KBM-7 (cell line): ENCODE measurements at regions not wholly inside any gene's neighbourhood (a gene's known extent, or its start where the extent isn't known, plus 50 kb on each side); places are given as distances from the start of the nearest gene placed in this dataset.
"Not testable (repeated sequence)": the region's sequence is repeated elsewhere in the genome, so short reads cannot be mapped to it uniquely, and the experiment has no call there.

Source experiments
- DNase-seq: peaks from one replicate; pipeline ENCODE4 v3.0.0-alpha.2; 2015
- in situ Hi-C: fragments of 300-500 bp; cut with MboI; formaldehyde crosslinking; loops from 2 replicates; pipeline ENCODE4 v1.14.3; 2020; ENCODE audit warnings: low sequenced_read_pairs, low pct_unique_long_range_greater_than_20kb, mixed read lengths

DNA sequence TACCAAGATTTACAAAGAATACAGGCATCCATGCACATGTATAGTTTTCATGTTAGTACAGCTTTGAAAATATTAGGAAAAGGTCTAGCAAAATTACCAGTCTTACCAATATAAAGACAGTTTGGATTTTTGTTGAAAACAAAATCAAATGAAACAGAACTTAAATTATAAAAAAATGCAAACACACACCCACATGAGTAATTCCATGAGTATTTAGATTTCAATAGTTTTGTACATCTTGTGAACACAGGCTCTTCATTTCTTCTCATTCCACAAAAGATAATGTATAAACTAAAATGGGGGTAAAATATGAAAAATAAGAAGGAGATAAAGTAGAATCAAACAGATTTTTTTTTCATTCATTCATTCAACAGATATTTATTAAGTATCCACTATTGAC is 682.2 kb upstream of the ANKRD30A start:
- no peak for DNase-seq
- in situ Hi-C loops: no loop called here

DNA sequence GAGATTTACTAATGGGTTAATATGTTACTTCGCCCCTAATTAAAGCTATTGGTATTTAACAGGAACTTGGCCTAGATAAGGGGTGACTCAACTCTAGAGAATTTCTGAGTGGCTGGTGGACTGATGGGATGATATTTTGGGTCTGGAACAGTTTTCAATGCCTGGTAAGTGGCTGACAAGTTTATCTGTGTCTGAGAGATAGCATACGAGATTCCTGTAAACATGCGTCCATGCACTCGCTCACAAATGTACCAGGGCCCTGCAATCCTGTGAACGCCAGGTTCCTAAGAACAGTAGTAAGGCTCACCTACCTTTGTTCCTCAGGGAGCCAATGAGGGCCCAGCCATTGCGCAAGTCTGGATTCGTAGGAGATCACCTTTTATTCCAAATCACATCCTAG is 683.8 kb upstream of the ANKRD30A start:
- no peak for DNase-seq
- in situ Hi-C loops: no loop called here

DNA sequence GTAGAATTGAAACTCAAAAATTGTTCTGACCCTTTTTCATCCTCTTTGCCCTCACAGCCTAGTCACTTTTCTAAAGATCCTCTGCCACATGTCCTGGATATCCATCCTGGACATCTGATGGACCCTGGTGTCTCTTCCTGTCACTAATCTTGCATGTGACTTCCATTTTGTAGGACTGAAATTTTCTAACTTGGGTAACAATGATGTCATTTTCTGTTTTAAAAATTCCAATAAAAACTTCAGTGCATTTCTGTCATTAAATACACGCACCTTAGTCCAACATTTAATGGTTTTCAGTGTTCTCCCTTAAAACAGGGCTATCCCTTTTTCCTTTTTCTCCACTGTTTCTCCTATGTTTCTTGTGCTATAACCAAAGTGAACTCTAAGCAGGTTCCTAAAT is 684.9 kb upstream of the ANKRD30A start:
- DNase-seq: no peak
- in situ Hi-C loops: no loop called here

DNA sequence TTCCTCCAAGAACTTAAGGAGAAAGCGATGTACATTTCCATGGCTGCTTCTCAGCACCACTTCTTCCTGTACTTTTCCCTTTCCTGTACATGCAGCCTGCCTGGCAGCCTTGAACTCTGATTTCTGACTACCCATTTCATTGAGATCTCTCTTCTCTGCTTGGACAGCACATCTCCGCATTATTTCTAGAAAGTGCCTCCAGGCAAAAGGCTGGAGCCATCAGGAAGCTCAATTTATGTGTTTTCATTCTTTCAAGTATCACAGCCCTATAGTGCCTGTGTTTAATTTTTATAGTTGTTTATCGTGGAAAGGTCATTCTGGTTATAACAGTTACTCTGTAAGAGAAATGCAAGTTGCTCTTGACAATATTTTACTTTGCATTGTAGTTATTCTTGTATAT is 688.0 kb upstream of the ANKRD30A start:
- DNase-seq: no peak
- in situ Hi-C loops: no loop called here

DNA sequence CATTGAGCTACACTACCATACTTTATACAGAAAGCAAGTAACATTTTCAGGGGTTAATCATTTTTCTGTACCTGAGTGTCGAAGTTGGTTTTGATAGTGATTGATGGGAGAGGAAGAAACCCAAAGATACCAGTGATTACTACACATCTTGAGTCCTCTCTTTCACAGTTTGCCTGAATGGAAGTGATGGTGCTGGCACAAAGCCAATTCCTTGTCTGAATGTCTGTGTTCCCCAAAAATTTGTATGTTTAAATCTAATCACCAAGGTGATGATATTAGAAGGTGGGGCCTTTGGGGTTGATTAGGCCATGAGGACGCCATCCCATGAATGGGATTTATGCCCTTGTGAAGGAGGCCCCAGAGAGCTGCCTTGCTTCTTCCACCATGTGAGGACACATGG is 696.9 kb upstream of the ANKRD30A start:
- in situ Hi-C loops: no loop called here
- no peak for DNase-seq

DNA sequence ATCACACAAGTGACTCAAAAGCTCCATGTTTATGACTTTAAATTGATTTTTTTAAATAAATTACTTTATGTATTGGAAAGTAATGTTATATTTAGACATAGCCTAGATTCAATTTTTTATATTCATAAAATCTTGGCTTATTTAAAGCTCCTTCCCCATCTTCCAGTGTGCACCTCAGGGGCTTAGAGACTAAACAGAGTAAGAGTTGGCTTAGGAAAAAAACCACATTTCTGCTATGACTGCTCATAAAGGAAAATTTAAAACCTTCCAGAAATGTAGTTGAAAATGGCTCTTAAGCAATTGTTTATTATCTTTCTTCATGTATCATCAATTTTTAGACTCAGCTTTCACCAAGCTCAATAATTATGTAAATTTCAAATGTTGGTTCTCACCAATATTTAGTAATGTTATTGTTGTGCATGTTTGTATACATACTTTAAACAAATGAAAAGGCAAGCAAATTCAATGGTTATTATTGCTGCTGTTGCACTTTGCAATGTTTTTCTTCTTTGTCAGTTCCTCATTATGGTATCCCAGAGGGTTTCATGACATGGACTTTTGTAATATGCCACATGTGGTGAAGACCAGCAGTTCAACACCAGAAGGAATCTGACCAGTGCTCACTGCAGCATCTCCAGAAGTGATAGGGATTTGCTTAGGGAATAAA is 700.1 kb upstream of the ANKRD30A start:
- in situ Hi-C loops: no loop called here

DNA sequence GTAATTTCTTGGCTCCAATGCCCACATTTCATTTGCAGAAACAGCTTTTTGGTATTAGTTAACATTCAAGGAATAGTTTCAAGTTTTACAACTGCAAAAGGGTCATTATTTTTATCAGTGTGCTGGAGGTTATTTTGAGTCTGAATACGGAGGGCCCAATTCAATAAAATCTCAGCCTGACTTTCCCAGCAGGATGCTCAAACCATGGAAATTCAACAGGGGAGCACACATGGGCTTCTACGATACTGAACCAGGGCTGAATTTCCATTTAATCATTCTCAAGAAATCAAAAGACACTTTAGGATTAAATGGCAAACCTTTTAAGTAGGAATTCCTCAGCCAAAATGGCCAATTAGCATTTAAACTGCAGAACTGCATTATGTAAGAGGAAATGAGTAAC is 700.9 kb upstream of the ANKRD30A start:
- no peak for DNase-seq
- in situ Hi-C loops: no loop called here

More for the DNA sequence above, 700.1 kb upstream of the ANKRD30A start:
- DNase-seq: no peak

DNA sequence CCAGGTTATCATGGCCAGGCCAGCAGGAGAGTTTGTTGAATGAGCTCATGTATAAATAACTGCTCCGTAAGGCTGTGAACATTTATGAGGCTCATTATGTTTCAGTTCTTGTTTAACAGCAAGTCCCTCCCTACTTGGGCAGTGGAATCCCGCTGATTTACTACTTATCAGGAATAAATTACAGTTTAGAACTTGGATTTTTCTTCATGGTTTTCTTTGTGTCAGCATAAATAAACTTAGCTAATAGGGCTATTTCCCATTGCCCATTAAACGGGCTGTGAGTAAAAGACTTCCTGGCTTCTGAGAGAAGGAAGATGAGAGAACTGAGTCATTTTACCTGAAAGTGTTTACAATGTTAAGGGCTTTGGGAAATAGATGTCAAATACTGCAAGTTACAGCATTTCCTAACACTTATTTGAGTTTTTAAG is 701.6 kb upstream of the ANKRD30A start:
- in situ Hi-C loops: no loop called here
- no peak for DNase-seq

DNA sequence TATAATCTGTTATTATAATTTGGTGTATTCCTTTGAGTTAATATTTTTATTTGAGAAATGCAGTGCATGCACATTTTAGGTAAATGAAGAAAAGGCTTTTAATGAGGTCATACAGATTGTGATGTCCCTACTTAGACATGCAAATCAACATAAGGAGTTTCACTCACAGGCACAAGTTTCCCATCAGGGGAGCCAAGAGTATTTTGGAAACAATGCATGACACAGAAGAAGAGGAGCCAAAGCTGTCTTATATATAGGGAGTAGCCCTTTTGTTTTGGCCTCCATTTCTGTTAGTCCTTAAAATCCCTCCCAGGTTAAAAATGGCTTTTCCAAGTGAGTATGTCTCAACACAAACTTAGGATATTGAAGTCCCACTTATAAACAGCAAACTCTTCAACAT is 703.4 kb upstream of the ANKRD30A start:
- no peak for DNase-seq
- in situ Hi-C loops: no loop called here

DNA sequence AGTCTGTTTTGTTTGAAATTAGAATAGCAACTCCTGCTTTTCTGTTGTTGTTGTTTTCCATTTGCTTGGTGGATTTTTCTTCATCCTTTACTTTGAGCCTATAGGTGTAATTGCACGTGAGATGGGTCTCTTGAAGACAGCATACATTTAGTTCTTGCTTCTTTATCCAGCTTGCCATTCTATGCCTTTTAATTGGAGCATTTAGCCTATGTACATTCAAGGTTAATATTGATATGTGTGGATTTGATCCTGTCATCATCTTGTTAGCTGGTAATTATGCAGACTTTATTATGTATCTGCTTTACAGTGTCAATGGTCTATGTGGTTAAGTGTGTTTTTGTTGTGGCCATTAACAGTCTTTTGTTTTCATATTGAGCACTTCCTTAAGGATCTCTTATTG is 708.9 kb upstream of the ANKRD30A start:
- DNase-seq: no peak
- in situ Hi-C loops: no loop called here

DNA sequence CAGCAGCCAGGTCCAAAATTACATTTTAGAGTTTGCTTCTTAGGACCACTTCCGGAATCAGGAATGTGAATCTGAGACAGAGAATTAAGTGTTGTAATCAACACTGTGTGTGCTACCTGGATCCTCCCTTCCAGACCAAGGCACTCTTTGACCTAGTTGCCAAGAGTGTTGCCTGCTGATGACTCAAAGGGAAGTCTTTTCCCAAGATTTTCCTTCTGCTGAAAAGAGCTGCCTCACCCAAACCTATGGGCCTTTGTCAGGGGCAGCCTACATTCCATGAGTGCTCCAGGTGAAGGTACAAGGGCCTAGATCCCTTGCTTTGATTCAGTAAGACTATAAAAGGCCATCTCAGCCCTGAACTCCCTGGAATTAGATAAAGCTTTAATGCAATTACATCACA is 712.5 kb upstream of the ANKRD30A start:
- in situ Hi-C loops: no loop called here
- DNase-seq: no peak

DNA sequence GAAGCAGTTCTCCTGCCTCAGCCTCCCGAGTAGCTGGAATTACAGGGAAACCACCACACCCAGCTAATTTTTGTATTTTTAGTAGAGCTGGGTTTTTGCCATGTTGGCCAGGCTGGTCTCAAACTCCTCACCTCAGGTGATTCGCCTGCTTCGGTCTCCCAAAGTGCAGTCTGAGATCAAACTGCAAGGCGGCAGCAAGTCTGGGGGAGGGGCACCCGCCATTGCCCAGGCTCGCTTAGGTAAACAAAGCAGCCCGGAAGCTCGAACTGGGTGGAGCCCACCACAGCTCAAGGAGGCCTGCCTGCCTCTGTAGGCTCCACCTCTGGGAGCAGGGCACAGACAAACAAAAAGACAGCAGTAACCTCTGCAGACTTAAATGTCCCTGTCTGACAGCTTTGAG is 725.2 kb upstream of the ANKRD30A start:
- in situ Hi-C loops, DNase-seq: not testable (repeated sequence)

DNA sequence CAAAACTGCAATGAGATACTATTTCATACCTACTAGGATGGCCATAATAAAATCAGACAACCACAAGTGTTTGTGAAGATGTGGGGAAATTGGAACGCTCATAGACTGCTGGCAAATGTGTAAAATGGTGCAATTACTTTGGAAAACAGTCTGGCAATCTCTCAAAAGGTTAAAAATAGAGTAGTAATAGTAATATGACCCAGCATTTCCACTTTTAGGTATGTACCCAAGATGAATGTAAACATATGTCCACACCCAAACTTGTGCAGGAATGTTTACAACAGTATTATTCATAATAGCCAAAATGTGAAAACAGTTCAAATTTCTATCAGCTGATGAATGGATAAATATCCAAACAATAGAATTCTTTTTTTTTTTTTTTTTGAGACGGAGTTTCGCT is 731.6 kb upstream of the ANKRD30A start:
- in situ Hi-C loops: no loop called here
- DNase-seq: no peak

DNA sequence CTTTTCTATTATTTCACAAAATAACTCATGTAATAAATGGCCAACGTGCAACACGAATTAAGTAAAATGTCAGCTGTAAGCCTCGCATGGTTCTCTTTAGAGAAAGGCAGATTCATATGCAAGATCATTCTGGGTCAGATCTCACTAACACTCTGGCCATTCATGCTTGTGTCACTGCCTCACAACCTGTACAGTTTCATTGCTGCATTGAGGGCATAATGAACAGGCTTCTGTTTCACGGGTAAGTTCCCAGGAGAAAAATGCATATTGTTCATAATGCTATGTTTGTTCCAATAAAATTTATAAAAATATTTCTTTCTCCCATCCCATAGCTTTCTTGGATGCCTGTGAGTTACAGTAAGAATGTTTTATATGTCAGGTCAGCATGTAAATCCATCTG is 734.0 kb upstream of the ANKRD30A start:
- in situ Hi-C loops: no loop called here
- DNase-seq: no peak

DNA sequence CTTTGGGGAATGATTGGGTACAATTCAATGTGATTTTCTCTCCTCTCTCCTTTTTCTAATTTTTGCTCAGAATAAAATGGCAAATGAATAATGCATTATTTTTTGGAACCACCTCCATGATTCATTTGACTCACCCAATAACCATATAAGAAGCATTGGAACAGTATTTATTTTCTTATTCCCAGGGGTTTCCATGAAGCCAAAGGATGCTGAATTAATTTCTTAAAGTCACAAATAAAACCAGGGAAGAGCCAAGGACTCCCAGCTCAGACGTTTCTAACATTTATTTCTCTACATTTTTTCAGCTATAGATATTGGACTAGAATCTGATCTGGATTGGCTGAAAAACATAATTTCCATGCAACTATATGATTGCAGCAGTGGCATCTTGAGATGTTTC is 735.2 kb upstream of the ANKRD30A start:
- in situ Hi-C loops: no loop called here

DNA sequence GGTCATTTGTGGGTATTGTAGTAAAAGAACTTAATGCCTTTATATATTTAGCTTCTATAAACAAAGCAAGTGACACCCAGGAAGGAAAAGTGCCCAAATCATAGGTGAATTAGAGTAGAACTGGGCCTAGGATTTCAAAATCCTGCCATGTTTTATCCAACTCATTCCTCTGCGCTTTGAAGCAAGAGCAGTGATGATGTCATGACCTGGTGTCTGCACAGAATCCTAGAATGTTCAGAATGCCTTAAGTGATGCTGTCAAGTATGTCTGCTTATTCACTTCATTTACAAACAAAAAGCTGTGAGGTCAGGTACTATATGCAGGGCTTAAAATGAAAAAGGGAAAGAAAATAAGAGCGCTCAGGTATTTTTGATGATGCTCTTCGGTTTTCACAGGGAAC is 737.2 kb upstream of the ANKRD30A start:
- DNase-seq: no peak
- in situ Hi-C loops: no loop called here

More for the DNA sequence above, 735.2 kb upstream of the ANKRD30A start:
- no peak for DNase-seq

DNA sequence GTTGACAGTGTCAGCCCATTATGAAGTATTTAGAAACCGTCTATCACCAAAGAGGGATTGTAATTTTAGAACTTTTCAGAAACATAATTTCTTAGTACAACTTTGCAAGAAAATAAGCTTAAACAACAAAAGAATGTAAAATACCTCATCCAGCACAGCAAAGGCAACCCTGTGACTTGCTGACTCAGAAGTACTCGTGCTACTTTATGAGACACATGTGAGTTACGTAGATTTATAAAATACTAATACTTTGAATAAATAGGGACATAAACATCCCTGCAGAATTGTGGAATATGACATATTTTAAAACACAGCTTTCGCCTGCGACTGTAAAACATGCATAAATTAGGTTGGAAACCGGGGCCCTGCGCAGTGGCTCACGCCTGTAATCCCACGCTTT is 739.7 kb upstream of the ANKRD30A start:
- in situ Hi-C loops: no loop called here
- DNase-seq: no peak

DNA sequence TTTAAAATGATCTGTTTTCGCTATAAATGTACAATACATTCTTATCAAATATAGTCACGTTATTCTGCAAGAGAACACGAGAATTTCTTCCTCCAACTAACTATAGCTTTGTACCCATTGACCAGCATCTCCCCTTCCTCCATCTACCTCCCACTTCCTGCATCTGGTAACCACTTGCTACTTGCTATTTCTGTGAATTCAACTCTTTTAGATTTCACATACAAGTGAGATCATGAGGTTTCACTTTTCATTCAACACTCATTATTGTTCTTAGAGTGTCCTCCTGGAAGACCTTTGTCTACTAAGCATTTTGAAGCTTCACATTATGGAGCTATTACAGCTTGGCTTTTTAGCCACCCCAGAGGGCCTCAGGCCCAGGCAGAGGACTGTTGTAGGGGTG is 741.3 kb upstream of the FZD8 start:
- in situ Hi-C loops: no loop called here
- no peak for DNase-seq

DNA sequence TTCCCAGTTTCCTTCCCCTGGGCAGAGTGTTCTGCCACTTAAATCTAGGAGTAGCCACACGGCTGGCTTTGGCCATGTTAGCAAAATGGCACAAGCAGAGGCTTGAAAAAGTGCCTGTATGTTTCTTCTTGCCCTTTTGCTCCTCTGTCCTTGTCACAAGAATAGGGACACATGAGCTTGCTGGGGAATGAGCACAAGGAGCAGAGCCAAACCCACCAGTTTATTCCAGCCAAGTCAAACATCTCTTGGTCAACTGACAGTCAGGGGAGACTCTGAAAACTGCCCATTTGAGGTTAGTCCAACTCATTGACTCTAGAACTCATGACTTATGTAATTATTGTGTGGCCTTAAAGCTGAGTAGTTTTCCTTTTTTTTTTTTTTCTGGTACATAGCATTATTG is 739.7 kb upstream of the FZD8 start:
- in situ Hi-C loops: no loop called here
- DNase-seq: no peak

DNA sequence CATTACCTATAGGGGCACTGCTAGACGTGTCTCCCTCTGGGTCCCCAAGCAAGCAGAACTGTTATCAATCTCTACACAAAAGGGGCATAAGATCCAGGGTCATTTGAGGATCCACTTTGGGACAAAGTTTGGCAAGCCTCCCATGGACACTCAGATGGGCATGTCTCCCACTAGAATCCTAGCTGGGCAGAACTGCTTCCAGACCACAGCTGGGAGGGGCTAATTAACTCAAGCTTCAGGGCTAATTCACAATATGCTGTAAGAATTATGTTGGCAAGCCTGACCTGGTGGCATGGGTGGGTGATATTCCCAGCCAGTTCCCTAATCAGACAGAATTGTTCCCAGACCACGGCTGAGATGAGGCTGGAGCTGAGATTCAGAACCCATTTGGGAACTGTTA is 738.4 kb upstream of the FZD8 start:
- in situ Hi-C loops: no loop called here
- DNase-seq: no peak

DNA sequence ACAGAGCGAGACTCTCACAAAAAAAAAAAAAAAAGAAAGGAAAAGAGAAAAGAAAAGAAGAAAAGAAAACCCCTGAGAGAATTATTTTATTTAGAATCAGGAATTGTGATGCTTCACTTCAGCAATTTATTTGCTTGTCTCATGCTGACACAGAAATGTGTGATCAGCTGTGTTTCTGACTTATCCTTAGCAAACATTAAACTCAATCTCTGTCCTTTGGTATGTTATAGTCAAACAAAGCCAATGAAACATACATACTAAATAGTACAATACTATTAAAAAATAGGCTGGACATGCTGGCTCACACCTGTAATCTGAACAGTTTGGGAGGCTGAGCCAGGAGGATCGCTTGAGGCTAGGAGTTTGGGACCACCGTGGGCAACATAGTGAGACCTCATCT is 733.0 kb upstream of the FZD8 start:
- DNase-seq: no peak
- in situ Hi-C loops: no loop called here
